ENCODE measurements at regions not wholly inside any gene's neighbourhood (a gene's known extent, or its start where the extent isn't known, plus 50 kb on each side); places are given as distances from the start of the nearest gene placed in this dataset.

DNA sequence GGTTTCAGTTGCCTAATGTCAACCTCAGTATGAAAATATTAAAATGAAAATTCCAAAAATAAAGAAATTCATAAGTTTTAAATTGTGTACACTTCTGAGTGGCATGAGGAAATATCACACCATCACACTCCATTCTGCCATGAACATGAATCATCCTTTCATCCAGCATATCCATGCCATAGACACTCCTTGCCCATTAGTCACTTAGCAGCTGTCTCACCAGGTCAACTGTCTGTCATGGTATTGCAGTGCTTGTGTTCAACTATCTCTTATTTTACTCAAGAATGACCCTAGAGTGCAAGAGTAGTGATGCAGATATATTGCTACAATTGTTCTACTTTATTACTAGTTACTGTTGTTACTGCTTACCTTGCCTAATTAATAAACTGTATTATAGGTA is 712.4 kb downstream of the EPHA7 start:
- TF ChIP-seq, protein P1, sequence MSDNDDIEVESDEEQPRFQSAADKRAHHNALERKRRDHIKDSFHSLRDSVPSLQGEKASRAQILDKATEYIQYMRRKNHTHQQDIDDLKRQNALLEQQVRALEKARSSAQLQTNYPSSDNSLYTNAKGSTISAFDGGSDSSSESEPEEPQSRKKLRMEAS (IDR thresholded peaks at IDR 0.05; ENCODE audit: low read depth, low read length): no peak
- no peak for TF ChIP-seq POLR2A (IDR thresholded peaks at IDR 0.05; ENCODE audit: extremely low read depth, insufficient read length)
- no peak for TF ChIP-seq CTCF (IDR thresholded peaks at IDR 0.05; ENCODE audit: low read depth, low read length)
- TF ChIP-seq MYC (IDR thresholded peaks at IDR 0.05; ENCODE audit: low read depth, low read length): no peak
- no peak for DNase-seq (ENCODE audit: low read depth)

DNA sequence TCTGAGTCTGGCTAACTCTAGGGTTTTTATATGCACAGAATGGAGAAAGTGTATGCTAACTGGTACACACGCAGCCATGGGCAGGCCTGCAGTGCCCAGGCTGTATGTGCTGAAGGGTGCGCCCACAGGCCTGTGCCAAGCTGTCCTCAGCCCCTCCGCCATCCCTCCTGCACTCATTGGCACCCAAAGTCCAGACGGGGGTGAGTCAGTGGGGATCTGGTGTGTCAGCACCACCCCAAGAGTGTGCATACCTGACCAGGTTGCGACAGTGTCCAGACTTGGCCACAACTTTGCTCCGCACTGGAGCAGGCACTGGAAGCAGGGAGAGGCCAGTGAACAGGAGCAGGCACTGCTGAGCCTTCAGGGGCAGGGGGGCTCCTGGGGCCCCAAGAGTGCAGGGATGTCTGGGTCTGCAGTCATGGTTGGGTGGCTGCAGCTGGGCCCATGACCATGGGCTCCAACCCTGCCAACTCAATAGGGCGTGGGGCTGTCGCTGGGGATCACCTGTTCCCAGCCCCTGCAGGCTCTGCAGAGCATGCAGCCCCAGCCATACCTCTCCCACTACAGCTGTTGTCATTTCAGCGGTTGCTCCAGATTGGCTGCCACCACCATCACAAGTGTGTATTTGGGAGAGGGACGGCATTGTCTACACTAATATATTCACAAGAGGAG is 717.8 kb downstream of the EPHA7 start:
- DNase-seq (ENCODE audit: low read depth): no peak
- TF ChIP-seq CTCF (IDR thresholded peaks at IDR 0.05; ENCODE audit: low read depth, low read length) (no peak), MYC (IDR thresholded peaks at IDR 0.05; ENCODE audit: low read depth, low read length) (no peak), POLR2A (IDR thresholded peaks at IDR 0.05; ENCODE audit: extremely low read depth, insufficient read length) (no peak)
- TF ChIP-seq, protein P1 (IDR thresholded peaks at IDR 0.05; ENCODE audit: low read depth, low read length): no peak
- no peak overlapping the region for H3K4me3 ChIP-seq (ENCODE audit: low read depth, low read length)

More for the DNA sequence above, 712.4 kb downstream of the EPHA7 start:
- no peak overlapping the region for H3K4me3 ChIP-seq (ENCODE audit: low read depth, low read length)

DNA sequence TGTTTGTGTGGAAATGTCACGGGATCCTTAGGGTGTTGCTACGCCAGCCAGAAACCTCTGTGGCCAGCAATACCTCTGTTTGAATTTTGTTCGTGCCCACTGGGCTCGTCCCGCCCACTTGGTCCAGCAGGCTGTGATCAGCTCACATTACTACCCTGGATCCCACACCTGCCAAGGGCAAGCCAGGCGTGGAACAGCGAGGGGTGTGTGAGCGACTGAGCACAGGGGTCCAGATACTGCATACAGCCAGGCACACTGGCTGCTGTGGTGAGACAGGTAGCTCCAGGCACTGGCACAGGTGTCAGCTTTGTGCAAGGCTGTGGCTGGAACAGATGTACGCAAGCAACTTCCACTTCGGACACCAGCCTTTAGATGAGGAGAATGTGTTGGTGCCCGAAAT is 718.9 kb downstream of the EPHA7 start:
- no peak overlapping the region for H3K4me3 ChIP-seq (ENCODE audit: low read depth, low read length)
- no peak for TF ChIP-seq CTCF (IDR thresholded peaks at IDR 0.05; ENCODE audit: low read depth, low read length)
- TF ChIP-seq MYC (IDR thresholded peaks at IDR 0.05; ENCODE audit: low read depth, low read length): no peak
- TF ChIP-seq, protein P1 (IDR thresholded peaks at IDR 0.05; ENCODE audit: low read depth, low read length): no peak
- TF ChIP-seq POLR2A (IDR thresholded peaks at IDR 0.05; ENCODE audit: extremely low read depth, insufficient read length): no peak

GRCh38 chr6:92690997-92691599 is 728.3 kb downstream of the EPHA7 start:
- DNase-seq (ENCODE audit: low read depth): no peak
- no peak overlapping the region for H3K4me3 ChIP-seq (ENCODE audit: low read depth, low read length)
- TF ChIP-seq, protein P1 (IDR thresholded peaks at IDR 0.05; ENCODE audit: low read depth, low read length): no peak
- no peak for TF ChIP-seq MYC (IDR thresholded peaks at IDR 0.05; ENCODE audit: low read depth, low read length)
- TF ChIP-seq POLR2A (IDR thresholded peaks at IDR 0.05; ENCODE audit: extremely low read depth, insufficient read length): no peak
- TF ChIP-seq CTCF (IDR thresholded peaks at IDR 0.05; ENCODE audit: low read depth, low read length): no peak

More for the DNA sequence above, 718.9 kb downstream of the EPHA7 start:
- DNase-seq (ENCODE audit: low read depth): no peak

DNA sequence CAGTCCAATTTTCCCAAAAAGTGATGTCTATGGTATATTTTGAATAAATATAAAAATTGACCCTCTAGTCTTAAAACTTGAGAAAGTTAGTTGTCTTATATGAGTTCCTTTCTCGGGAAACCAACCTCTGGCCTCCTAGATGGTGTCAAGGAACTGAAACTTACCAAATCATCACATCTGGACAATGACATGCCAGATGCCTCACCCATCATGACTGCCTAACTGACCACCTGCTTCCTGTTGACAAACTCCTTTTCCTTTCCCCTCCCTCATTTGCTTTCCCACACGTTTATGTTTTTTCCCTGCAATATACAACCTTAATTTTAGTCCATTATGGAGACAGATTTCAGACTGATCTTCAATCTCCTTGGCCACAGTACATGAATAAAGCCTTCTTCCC is 731.0 kb downstream of the EPHA7 start:
- H3K4me3 ChIP-seq (ENCODE audit: low read depth, low read length): no peak overlapping the region
- peak; percentile 52 for DNase-seq (ENCODE audit: low read depth)
- TF ChIP-seq MYC (IDR thresholded peaks at IDR 0.05; ENCODE audit: low read depth, low read length) (no peak), CTCF (IDR thresholded peaks at IDR 0.05; ENCODE audit: low read depth, low read length) (no peak), POLR2A (IDR thresholded peaks at IDR 0.05; ENCODE audit: extremely low read depth, insufficient read length) (no peak)
- TF ChIP-seq, protein P1 (IDR thresholded peaks at IDR 0.05; ENCODE audit: low read depth, low read length): no peak
